ENCODE measurements at regions not wholly inside any gene's neighbourhood (a gene's known extent, or its start where the extent isn't known, plus 50 kb on each side); places are given as distances from the start of the nearest gene placed in this dataset.

- Histone ChIP-seq H3K14ac (replicated peaks; ENCODE audit: low read depth, low read length) (no peak overlapping the region), H3K79me1 (ENCODE audit: low read depth in 1 of 2, low read length in 2 of 2) (no peaks in the 10 kb centered on the region), H3K18ac (ENCODE audit: low read depth, low read length) (no peak overlapping the region), H2BK15ac (ENCODE audit: low read depth, low read length) (no peak overlapping the region), H4K8ac (ENCODE audit: low read depth in 2 of 2, low read length in 2 of 2) (no peak overlapping the region), H4K91ac (ENCODE audit: insufficient read depth, low read depth, low read length) (no peak overlapping the region), H3K23ac (ENCODE audit: low read depth, low read length) (no peak overlapping the region), H2AK5ac (ENCODE audit: low read depth, low read length) (no peak overlapping the region), H3K27me3 (ENCODE audit: control insufficient read depth, insufficient read depth, low read length) (no peaks in the 10 kb centered on the region), H3K4me3 (ENCODE audit: insufficient read depth, low read depth, low read length) (no peak overlapping the region), H3K9me3 (ENCODE audit: control insufficient read depth, insufficient read depth, low read length) (no peaks in the 10 kb centered on the region), H3K56ac (ENCODE audit: extremely low read depth, insufficient read depth, low read length) (no peak overlapping the region), H3K4me1 (ENCODE audit: control insufficient read depth, insufficient read depth, low read length) (peaks cover 11% of the 10 kb centered on the region), H3K27ac (ENCODE audit: insufficient read depth, low read length) (no peak overlapping the region), H2BK120ac (ENCODE audit: low read depth, low read length) (no peak overlapping the region), H3K9me1 (ENCODE audit: insufficient read depth, low read length) (peaks cover 6% of the 10 kb centered on the region), H2AFZ (replicated peaks; ENCODE audit: low read length, poor library complexity) (no peak overlapping the region), H2BK20ac (ENCODE audit: low read depth, low read length) (no peak overlapping the region), H3K9ac (ENCODE audit: low read depth, low read length) (no peak overlapping the region), H3K4me2 (ENCODE audit: low read depth, low read length) (no peak overlapping the region), H3K36me3 (ENCODE audit: control insufficient read depth, insufficient read depth, low read length) (no peaks in the 10 kb centered on the region), H2AK9ac (replicated peaks; ENCODE audit: low read depth, low read length, poor library complexity) (no peak overlapping the region), H3K4ac (ENCODE audit: low read depth, low read length) (no peak overlapping the region), H4K20me1 (ENCODE audit: insufficient read depth, low read length) (no peaks in the 10 kb centered on the region), H4K5ac (ENCODE audit: low read depth, low read length) (no peak overlapping the region), H2BK5ac (ENCODE audit: low read depth, low read length, poor library complexity, severe bottlenecking) (no peak overlapping the region)
- WGBS, 2 experiments (ENCODE audit: extremely low coverage in 2 of 2, insufficient read length in 1 of 2): 94% methylated on average over 2 of the region's 3 CpGs; no CpG with 5 or more reads in 1 of the 2 experiments
- intact Hi-C loops (cut with micrococcal nuclease): no loop called here
- ChIA-PET CTCF (no interaction called here), POLR2A (ENCODE audit: unreplicated experiment) (interaction anchor here (0.7 kb wide), 1 partner anchor 44 kb away, joined by 4 read pairs; no protein-coding TSS in a partner anchor)
- TF ChIP-seq MXI1 (IDR thresholded peaks at IDR 0.05; ENCODE audit: borderline replicate concordance, low read depth, low read length) (no peak), USF2 (IDR thresholded peaks at IDR 0.05; ENCODE audit: low read depth, low read length) (no peak), BHLHE40 (IDR thresholded peaks at IDR 0.05; ENCODE audit: low read depth, low read length) (no peak), ELK1 (IDR thresholded peaks at IDR 0.05; ENCODE audit: borderline replicate concordance, low read depth, low read length) (no peak), NFE2L2 (IDR thresholded peaks at IDR 0.05; ENCODE audit: low read depth, low read length) (no peak), MAFK (IDR thresholded peaks at IDR 0.05; ENCODE audit: low read depth, low read length) (no peak), CTCF (conservative IDR thresholded peaks at IDR 0.05; ENCODE audit: low read depth, low read length) (no peak), RAD21 (IDR thresholded peaks at IDR 0.05; ENCODE audit: low read length) (no peak), CHD1 (IDR thresholded peaks at IDR 0.05; ENCODE audit: low read depth, low read length) (no peak), SMC3 (IDR thresholded peaks at IDR 0.05; ENCODE audit: low read depth, low read length) (no peak), CEBPB (IDR thresholded peaks at IDR 0.05; ENCODE audit: low read depth, low read length) (no peak), RCOR1 (IDR thresholded peaks at IDR 0.05; ENCODE audit: insufficient replicate concordance, low read length) (no peak), MAZ (IDR thresholded peaks at IDR 0.05; ENCODE audit: borderline replicate concordance, low read depth, low read length) (no peak)
- no peak for ATAC-seq (ENCODE audit: low read depth)
- in situ Hi-C loops (cut with MboI; ENCODE audit: low sequenced_read_pairs): no loop called here
- dilution Hi-C loops (cut with HindIII; ENCODE audit: low sequenced_read_pairs, unreplicated experiment): no loop called here
- no TSS peak for BruUV-seq (replicated peaks)
- DNase-seq: no peak
Measured at GRCh38 chr13:73173279-73173811, 114.5 kb downstream of the KLF5 start.
